Karpas-422 (cell line): ENCODE measurements at regions not wholly inside any gene's neighbourhood (a gene's known extent, or its start where the extent isn't known, plus 50 kb on each side); places are given as distances from the start of the nearest gene placed in this dataset.
"Not testable (repeated sequence)": the region's sequence is repeated elsewhere in the genome, so short reads cannot be mapped to it uniquely, and the experiment has no call there.

Experiments used
- DNase-seq: peaks from one replicate; pipeline ENCODE4 v3.0.0-alpha.2; 2015
- H2AFZ ChIP-seq: fragments of 200-600 bp; sonication (generic); 2 replicates; pipeline ENCODE4 v1.6.1; 2014; ENCODE audit warnings: antibody characterized with exemption, low read length, mixed read lengths
- H3K27ac ChIP-seq: fragments of 200-600 bp; sonication (generic); 2 replicates; pipeline ENCODE4 v1.5.1; 2014; ENCODE audit warnings: mild to moderate bottlenecking, low read length, moderate library complexity
- H3K27me3 ChIP-seq: fragments of 200-600 bp; sonication (generic); 2 replicates; pipeline ENCODE4 v1.6.1; 2014; ENCODE audit warnings: low read length, mixed read lengths
- H3K36me3 ChIP-seq: fragments of 200-600 bp; sonication (generic); 2 replicates; pipeline ENCODE4 v1.6.1; 2014; ENCODE audit warnings: low read length, mixed read lengths; ENCODE audit not compliant: insufficient read depth
- H3K4me1 ChIP-seq: fragments of 200-600 bp; sonication (generic); 2 replicates; pipeline ENCODE4 v1.6.1; 2014; ENCODE audit warnings: mild to moderate bottlenecking, low read length, mixed read lengths
- H3K4me2 ChIP-seq: fragments of 200-600 bp; sonication (generic); 2 replicates; pipeline ENCODE4 v1.6.1; 2014; ENCODE audit warnings: low read length, low read depth, mild to moderate bottlenecking; ENCODE audit not compliant: poor library complexity, severe bottlenecking
- H3K4me3 ChIP-seq: fragments of 200-600 bp; sonication (generic); 2 replicates; pipeline ENCODE4 v1.5.1; 2014; ENCODE audit warnings: mild to moderate bottlenecking, antibody characterized with exemption, low read length, mixed read lengths
- H3K79me2 ChIP-seq: fragments of 200-600 bp; sonication (generic); 2 replicates; pipeline ENCODE4 v1.6.1; 2014; ENCODE audit warnings: mild to moderate bottlenecking, low read length, mixed read lengths
- H3K9ac ChIP-seq: fragments of 200-600 bp; sonication (generic); 2 replicates; pipeline ENCODE4 v1.6.0; 2014; ENCODE audit warnings: low read length
- H3K9me2 ChIP-seq: fragments of 200-600 bp; sonication (generic), shearing (Covaris generic); replicated peaks from 2 replicates; pipeline ENCODE4 v1.6.0; 2014; ENCODE audit warnings: mild to moderate bottlenecking, low read length, moderate library complexity; ENCODE audit not compliant: insufficient read depth
- H3K9me3 ChIP-seq: fragments of 300-700, 200-600 bp; sonication (generic); 2 replicates; pipeline ENCODE4 v1.6.1; 2014; ENCODE audit warnings: low read length, mixed read lengths
- H4K20me1 ChIP-seq: fragments of 200-600 bp; sonication (generic); 2 replicates; pipeline ENCODE4 v1.6.1; 2014; ENCODE audit warnings: mild to moderate bottlenecking, antibody characterized with exemption, low read length, low read depth; ENCODE audit not compliant: insufficient read depth

GRCh38 chr10:53035823-53036222 is 263.2 kb upstream of the MBL2 start:
- not testable (repeated sequence) for DNase-seq, H3K27ac ChIP-seq, H2AFZ ChIP-seq, H3K4me3 ChIP-seq, H3K9me2 ChIP-seq, H3K4me2 ChIP-seq, H3K36me3 ChIP-seq, H3K4me1 ChIP-seq, H3K27me3 ChIP-seq, H3K79me2 ChIP-seq, H3K9ac ChIP-seq, H4K20me1 ChIP-seq
- peaks cover 21% of the 10 kb centered on the region for H3K9me3 ChIP-seq

GRCh38 chr10:53033396-53033795 is 260.8 kb upstream of the MBL2 start:
- no peaks in the 10 kb centered on the region for H3K36me3 ChIP-seq
- no peak overlapping the region for H3K4me3 ChIP-seq
- no peaks in the 10 kb centered on the region for H3K4me1 ChIP-seq
- no peak overlapping the region for H3K4me2 ChIP-seq
- no peaks in the 10 kb centered on the region for H3K79me2 ChIP-seq
- H4K20me1 ChIP-seq: no peaks in the 10 kb centered on the region
- no peaks in the 10 kb centered on the region for H3K9me2 ChIP-seq
- H3K27ac ChIP-seq: no peak overlapping the region
- H2AFZ ChIP-seq: no peak overlapping the region
- H3K9me3 ChIP-seq: peaks cover 11% of the 10 kb centered on the region
- no peak for DNase-seq
- no peak overlapping the region for H3K9ac ChIP-seq
- H3K27me3 ChIP-seq: no peaks in the 10 kb centered on the region

- not testable (repeated sequence) for H3K4me1 ChIP-seq, H3K36me3 ChIP-seq, H3K9me2 ChIP-seq, H4K20me1 ChIP-seq, H3K79me2 ChIP-seq, H3K9ac ChIP-seq, H2AFZ ChIP-seq, H3K4me2 ChIP-seq, H3K27me3 ChIP-seq, H3K4me3 ChIP-seq, H3K27ac ChIP-seq, H3K9me3 ChIP-seq, DNase-seq
These were observed 257.6 kb upstream of the MBL2 start for GRCh38 chr10:53029872-53030849.

GRCh38 chr10:53029449-53029848 is 256.9 kb upstream of the MBL2 start:
- no peak for DNase-seq
- Histone ChIP-seq H3K4me2 (no peak overlapping the region), H3K4me1 (no peaks in the 10 kb centered on the region), H2AFZ (no peak overlapping the region), H3K9ac (no peak overlapping the region), H3K27me3 (no peaks in the 10 kb centered on the region), H3K4me3 (no peak overlapping the region), H3K9me3 (peaks cover 2% of the 10 kb centered on the region; the same call in 1 of the 2 replicates), H3K9me2 (no peaks in the 10 kb centered on the region), H3K79me2 (no peaks in the 10 kb centered on the region), H3K27ac (no peak overlapping the region), H3K36me3 (no peaks in the 10 kb centered on the region), H4K20me1 (no peaks in the 10 kb centered on the region)

GRCh38 chr10:53025765-53026164 is 253.2 kb upstream of the MBL2 start:
- H3K79me2 ChIP-seq, H4K20me1 ChIP-seq, H2AFZ ChIP-seq, H3K27ac ChIP-seq, H3K4me3 ChIP-seq, H3K36me3 ChIP-seq, H3K4me1 ChIP-seq, H3K9me3 ChIP-seq, H3K9ac ChIP-seq, DNase-seq, H3K9me2 ChIP-seq, H3K4me2 ChIP-seq, H3K27me3 ChIP-seq: not testable (repeated sequence)

GRCh38 chr10:53025172-53025711 is 252.7 kb upstream of the MBL2 start:
- H3K9me2 ChIP-seq: no peaks in the 10 kb centered on the region
- H3K79me2 ChIP-seq: no peaks in the 10 kb centered on the region
- no peak for DNase-seq
- no peaks in the 10 kb centered on the region for H3K4me1 ChIP-seq
- no peak overlapping the region for H3K4me2 ChIP-seq
- peaks cover 13% of the 10 kb centered on the region; the same call in 1 of the 2 replicates for H3K9me3 ChIP-seq
- no peak overlapping the region for H3K27ac ChIP-seq
- no peaks in the 10 kb centered on the region for H3K27me3 ChIP-seq
- no peaks in the 10 kb centered on the region for H3K36me3 ChIP-seq
- no peak overlapping the region for H2AFZ ChIP-seq
- no peak overlapping the region for H3K9ac ChIP-seq
- no peak overlapping the region for H3K4me3 ChIP-seq
- no peaks in the 10 kb centered on the region for H4K20me1 ChIP-seq

- Histone ChIP-seq H3K4me3 (no peak overlapping the region), H2AFZ (no peak overlapping the region), H3K36me3 (no peaks in the 10 kb centered on the region), H3K4me1 (no peaks in the 10 kb centered on the region), H3K27ac (no peak overlapping the region), H3K9me3 (peaks cover 17% of the 10 kb centered on the region; the same call in 1 of the 2 replicates), H3K79me2 (no peaks in the 10 kb centered on the region), H3K4me2 (no peak overlapping the region), H3K9ac (no peak overlapping the region), H3K9me2 (no peaks in the 10 kb centered on the region), H4K20me1 (no peaks in the 10 kb centered on the region), H3K27me3 (no peaks in the 10 kb centered on the region)
- DNase-seq: no peak
These were observed 250.8 kb upstream of the MBL2 start for GRCh38 chr10:53023411-53023810.

GRCh38 chr10:53022611-53023088 is 250.1 kb upstream of the MBL2 start:
- Histone ChIP-seq H3K4me2 (no peak overlapping the region), H3K27me3 (no peaks in the 10 kb centered on the region), H3K4me3 (no peak overlapping the region), H3K9ac (no peak overlapping the region), H3K27ac (no peak overlapping the region), H3K36me3 (no peaks in the 10 kb centered on the region), H3K9me2 (no peaks in the 10 kb centered on the region), H3K9me3 (peaks cover 25% of the 10 kb centered on the region; the same call in 1 of the 2 replicates), H2AFZ (no peak overlapping the region), H3K4me1 (no peaks in the 10 kb centered on the region), H4K20me1 (no peaks in the 10 kb centered on the region), H3K79me2 (no peaks in the 10 kb centered on the region)
- no peak for DNase-seq
